Hematopoietic multipotent progenitor cell (in vitro differentiated cells): ENCODE measurements at regions not wholly inside any gene's neighbourhood (a gene's known extent, or its start where the extent isn't known, plus 50 kb on each side); places are given as distances from the start of the nearest gene placed in this dataset.
"Not testable (repeated sequence)": the region's sequence is repeated elsewhere in the genome, so short reads cannot be mapped to it uniquely, and the experiment has no call there.

Experiments used
- DNase-seq, 3 donors: peaks; one replicate each; pipeline ENCODE4 v3.0.0-alpha.2; 2011 to 2015; ENCODE audit warnings: low read depth in 2 of 3, low spot score in 2 of 3

- peak in 2 of 3 donors; percentile 58 to 69 for DNase-seq
Observed at GRCh38 chr22:35475545-35475944, 65.1 kb upstream of the RASD2 start.

DNA sequence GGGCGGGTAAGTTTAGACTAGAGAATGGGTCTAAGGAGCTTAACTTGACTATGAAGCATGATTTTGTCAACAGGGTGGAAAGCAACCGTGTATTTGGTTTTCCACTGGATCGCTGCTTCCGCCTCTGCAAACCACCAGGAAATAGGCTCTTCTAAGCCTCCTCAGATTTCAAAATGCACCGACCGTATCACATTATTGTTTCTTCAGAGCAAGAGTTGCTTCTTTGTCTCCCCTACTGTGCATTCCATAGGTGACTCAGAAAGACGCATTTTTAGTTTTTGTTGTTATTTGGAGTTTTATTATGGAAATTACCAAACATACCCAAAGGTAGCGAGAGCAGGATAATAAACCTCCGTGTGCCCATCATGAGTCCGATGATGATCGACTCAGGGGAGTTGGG lies 64.3 kb upstream of the RASD2 start:
- DNase-seq, result no peak

DNA sequence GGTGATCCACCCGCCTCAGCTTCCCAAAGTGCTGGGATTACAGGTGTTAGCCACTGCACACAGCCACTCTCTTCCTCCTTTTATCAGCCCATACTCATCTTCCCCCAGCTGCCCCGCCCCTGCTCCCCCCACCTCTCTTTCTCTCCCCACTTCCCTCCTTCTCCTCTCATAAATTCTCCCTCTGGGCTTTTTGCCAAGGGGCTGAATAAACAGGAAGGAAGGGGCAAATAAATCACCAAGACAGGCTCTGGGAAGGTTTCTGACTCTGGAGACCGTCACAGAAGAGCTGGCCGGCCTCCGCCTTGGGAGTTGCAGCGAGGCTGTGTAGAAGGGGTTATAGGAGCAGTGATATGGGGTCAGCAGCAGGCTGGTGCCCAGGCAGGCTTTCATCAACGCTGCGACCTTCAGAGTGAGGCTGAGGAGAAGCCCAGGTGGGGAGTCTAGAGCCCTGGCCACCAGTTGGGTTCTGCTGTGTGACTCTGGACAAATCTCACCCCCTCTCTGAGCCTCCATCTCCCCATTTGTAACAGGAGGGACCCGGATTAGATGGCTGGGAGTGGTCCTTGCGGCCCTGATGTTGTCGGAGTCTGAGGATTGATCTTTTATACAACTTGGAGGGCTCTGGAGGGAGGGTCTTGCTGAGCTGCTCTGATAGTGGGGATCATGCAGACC lies 62.6 kb upstream of the RASD2 start:
- peak in 2 of 3 donors; percentile 89 to 95 for DNase-seq

DNA sequence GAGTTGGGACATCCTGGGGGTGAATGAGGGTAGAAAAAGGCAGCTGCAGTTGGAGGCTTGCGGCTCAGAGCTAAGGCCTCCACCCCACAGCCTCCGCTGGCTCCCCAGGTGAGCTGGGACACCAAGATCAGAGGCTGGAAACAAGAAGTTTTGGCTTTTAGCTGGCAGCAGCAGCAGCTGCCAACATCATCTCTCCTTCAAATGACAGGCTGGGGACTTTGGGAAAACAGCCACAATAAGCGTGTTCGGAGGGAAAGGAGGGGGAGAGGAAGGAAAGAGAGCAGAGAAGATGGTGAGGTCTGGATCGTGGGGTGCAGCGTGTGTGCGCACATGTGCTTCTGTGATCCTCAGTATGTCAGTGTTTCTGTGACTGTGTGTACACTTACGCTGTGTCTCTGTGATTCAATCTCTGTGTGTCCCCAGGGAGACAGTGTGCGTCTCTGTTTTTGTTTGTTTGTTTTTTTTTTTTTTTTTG lies 62.0 kb upstream of the RASD2 start:
- no peak for DNase-seq

GRCh38 chr22:35479359-35479758 lies 61.3 kb upstream of the RASD2 start:
- no peak for DNase-seq

- no peak for DNase-seq
Observed at GRCh38 chr22:35479985-35480550, 60.6 kb upstream of the RASD2 start.

- no peak for DNase-seq
Observed at GRCh38 chr22:35480627-35481550, 59.7 kb upstream of the RASD2 start.

GRCh38 chr22:35482311-35482710 lies 58.3 kb upstream of the RASD2 start:
- no peak for DNase-seq

- DNase-seq, result no peak
Observed at GRCh38 chr22:35482974-35483373, 57.7 kb upstream of the RASD2 start.

DNA sequence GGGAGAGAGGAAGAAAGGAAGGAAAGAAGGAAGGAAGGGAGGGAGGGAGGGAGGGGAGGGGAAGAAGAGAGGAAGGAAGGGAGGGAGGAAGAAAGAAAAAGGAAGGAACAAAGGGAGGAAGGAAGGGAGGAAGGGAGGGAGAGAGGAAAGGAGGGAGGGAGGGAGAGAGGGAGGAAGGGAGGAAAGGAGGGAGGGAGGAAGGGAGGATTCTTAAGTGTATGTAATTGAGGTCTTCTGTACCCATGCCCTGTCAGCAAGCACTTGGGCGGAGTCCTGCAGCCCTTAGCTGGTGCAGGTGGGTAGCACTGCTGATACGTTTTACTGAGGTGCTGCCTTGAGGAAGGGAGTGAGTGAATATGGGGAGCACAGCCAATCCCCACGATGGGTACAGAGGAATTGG lies 56.9 kb upstream of the RASD2 start:
- DNase-seq, result no peak

GRCh38 chr22:35484651-35485556 lies 55.7 kb upstream of the RASD2 start:
- DNase-seq, result no peak

DNA sequence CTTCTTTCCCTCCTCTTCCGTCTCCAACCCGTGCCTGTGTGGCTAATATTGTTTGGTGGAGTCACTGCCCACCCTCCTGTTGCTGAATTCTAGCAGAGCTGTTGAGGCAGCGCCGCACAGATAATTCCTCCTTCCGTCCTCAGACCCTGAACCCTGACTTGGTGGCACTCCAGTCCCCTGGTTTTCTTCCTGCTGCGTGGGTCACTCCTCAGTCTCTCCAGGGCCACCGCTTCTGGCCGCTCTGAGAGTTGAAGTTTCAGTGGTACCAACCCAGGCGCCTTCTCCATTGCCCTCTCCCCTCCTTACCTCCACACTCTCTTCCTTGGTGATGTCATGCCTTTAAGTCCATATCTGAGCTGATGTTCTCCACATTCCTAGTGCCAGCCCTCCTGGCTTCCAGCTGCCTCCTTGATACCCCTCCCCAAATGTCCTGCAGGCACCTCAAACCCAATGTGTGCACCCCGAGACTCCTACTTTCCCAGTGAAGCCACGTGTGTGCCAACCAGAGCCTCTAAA lies 54.5 kb upstream of the RASD2 start:
- DNase-seq, result no peak

DNA sequence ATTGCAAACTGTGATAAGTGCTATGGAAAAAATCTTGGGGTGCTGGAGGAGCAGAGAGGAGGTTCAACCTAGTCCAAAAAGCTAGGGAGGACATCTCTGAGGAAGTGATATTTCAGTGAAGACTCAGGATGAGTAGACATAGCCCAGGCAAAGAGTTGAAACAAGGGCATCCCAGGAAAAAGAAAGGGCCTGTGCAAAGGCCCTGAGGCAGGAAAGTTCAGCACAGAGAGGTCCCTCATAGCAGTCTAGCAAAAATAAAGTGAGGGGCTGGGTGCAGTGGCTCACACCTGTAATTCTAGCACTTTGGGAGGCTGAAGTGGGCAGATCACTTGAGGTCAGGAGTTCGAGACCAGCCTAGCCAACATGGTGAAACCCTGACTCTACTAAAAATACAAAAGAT lies 53.0 kb upstream of the RASD2 start:
- not testable (repeated sequence) for DNase-seq

- no peak for DNase-seq
Observed at GRCh38 chr22:35488513-35488912, 52.1 kb upstream of the RASD2 start.

DNA sequence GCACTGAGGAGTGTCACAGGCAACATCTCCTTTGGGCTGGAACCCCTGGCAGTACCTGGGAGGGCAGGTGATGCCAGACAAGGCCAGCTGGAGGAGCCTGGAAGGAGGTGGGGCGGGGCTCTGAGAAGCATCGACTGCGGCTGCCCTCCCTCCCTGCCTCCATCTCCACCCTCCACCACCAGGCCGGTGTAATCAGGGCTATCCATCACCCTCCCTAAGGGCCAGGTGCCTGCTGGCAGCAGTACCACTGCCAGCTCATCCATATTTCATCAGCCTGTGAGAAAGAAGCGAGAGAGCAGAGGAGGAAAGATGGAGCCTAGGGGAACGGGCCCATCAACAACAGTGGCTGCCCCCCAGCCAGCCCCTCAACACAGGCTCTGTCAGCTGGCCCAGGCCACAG lies 51.4 kb upstream of the RASD2 start:
- no peak for DNase-seq
